GM19463 (cell line): ENCODE measurements at regions not wholly inside any gene's neighbourhood (a gene's known extent, or its start where the extent isn't known, plus 50 kb on each side); places are given as distances from the start of the nearest gene placed in this dataset.

Experiments
- ATAC-seq: cut with Tn5 transposase; IDR thresholded peaks from one replicate; pipeline ENCODE4 v1.9.1; 2021; ENCODE audit warnings: mild to moderate bottlenecking, moderate library complexity; ENCODE audit not compliant: unreplicated experiment

DNA sequence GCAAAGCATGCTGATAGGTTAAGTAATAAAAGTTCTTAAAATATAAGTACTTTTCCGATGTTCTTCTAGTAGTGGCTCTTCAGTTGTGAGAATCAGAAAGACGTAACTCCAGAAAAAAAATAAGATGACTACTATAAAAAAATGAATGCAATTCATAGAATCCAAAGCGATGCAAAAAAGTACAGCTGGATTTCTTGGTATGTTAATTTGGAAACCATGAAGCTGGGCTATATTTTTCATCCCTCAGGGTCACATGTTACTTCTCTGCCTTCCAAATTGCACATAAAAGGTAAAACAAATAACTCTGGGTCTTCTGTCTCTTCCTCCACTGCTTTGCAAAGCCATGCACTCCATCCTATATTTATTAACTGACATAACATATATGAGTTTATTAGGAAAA, 843.9 kb upstream of the DPPA4 start:
- ATAC-seq = no peak

- no peak for ATAC-seq
Measured at GRCh38 chr3:110184536-110184935, 847.2 kb upstream of the DPPA4 start.

- ATAC-seq = no peak
Measured at GRCh38 chr3:110193074-110193473, 855.7 kb upstream of the DPPA4 start.

GRCh38 chr3:110198717-110199587, 861.6 kb upstream of the DPPA4 start:
- no peak for ATAC-seq

DNA sequence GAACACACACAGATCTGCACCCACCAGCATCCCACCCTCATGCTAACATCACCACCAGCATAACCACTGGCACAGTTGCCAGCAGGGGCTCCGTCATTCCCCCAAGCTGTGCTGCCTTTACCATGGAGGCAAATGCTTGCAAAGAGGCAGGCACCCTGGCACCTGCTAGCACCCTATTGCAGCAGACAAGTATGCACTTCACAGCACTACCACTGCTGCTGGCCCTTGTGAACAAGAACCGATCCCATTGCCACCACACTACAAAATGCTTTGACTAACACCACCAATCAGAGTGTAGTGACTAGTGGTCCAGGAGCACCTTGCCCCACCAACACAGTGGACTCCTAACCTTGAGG, 862.2 kb upstream of the DPPA4 start:
- no peak for ATAC-seq

GRCh38 chr3:110210086-110210660, 861.4 kb upstream of the NECTIN3 start:
- no peak for ATAC-seq

GRCh38 chr3:110226645-110227044, 845.0 kb upstream of the NECTIN3 start:
- no peak for ATAC-seq

DNA sequence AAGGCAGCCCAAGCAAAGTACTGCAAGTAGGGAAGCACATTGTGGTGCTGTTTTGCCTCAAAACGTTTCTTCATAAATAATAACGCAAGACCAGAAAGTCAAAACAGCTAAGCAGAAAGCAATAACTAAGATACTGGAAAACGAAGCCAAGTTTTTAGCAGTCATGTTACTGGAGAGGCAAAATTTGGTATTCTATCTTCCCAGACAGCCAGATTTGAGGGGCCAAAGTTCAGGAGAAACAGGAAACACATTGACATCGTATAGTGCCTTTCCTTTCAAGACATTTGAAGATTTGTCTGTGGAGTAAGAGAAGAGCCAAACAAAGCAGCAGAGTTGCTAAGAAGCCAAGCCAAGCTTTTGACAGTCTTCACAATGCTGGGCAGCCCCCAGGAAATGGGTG, 843.6 kb upstream of the NECTIN3 start:
- ATAC-seq = no peak

DNA sequence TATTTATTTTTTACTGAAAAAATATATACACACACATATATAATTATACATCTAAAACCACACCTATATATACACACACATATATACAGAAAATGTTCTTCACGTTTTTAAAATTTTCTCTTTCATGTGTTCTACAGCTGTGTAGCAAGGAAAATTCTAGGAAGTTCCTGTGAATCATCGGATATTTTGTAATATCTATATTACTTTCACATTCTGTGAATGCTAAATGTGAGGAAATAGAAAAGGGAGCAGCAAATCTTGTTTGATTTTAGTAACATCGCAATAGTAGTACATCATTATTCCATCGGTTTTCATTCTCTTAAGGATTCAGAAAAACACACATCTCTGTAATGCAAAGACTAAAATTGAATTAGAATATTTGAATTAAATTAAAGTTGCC, 836.8 kb upstream of the NECTIN3 start:
- ATAC-seq = no peak

GRCh38 chr3:110236976-110237610, 834.5 kb upstream of the NECTIN3 start:
- ATAC-seq = no peak

DNA sequence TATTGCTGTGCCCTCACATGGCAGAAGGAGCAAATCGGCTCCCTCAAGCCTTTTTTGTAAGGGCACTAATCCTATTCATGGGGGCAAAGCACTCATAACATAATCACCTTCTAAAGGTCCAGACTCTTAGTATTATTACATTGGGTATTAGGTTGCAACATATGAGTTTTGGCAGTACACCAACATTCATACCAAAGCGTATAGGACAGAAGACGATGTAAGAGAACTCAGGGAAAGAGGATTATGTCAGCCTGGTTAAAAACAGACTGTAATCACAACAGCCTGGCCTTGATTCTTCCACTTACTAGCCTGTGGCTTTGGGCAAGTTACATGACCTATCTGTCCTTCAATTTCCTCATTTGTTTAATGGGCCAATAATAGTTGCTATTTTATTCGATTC, 828.5 kb upstream of the NECTIN3 start:
- no peak for ATAC-seq

DNA sequence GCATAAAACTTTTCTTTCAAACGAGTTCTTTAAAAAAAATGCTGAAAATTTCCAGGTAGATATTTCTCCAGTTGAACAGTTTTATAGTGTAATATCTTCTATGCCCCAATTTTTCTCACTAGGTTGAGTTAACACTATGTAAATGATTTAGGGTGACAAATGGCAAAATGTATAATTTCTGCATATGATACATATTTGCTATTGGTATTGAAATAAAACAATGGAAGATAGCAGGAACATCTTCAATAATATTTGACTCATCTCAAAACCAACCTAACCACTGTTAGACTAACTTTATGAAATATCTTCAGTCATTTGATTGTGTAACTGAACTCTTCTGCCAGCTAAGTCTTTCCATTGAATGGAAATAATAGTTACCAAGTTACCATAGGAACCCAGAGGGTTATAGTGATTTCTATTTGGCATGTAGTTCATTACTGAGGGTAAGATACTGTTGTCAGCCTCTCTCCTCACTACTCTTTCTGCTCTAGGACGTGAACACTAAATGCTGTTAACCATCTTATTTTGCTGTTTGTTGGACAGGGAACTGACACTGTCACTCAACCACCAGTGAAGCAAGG, 824.7 kb upstream of the NECTIN3 start:
- ATAC-seq = no peak

DNA sequence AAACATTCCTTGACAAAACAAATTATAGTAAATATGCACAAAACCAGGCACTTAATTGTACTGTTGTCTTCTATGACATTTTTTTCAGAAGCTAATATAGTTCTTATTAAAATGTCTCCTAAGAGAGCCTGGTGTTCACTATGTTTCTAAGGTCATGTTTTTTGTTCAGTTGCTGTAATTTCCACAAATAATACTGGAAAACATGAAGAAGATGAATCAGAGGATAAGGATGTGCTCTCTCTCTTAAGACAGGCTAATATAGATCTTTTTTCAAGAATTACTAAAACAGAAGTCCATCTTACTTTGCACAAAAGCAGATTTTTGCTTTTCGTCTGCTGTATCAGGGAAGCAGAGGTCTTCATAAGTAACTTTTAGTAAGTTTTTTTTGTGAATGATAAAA, 823.0 kb upstream of the NECTIN3 start:
- no peak for ATAC-seq

DNA sequence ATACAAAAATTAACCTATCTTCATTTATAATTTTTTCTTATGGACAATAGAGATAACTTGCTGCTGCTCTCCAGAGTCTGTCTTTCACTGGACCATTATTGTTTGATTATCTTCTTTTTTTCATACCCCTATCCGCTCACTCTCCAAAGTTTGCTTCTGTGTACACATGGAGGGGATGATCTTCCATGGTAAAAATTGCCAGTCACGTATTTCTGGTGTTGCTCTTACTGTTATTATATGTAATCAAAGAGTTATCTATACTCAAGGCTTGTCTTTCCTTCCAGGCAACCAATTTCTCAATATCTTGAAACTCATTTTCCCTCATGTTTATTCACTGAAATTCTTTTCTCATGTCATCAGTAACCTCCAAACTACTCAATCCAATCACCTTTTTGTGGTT, 817.8 kb upstream of the NECTIN3 start:
- no peak for ATAC-seq

DNA sequence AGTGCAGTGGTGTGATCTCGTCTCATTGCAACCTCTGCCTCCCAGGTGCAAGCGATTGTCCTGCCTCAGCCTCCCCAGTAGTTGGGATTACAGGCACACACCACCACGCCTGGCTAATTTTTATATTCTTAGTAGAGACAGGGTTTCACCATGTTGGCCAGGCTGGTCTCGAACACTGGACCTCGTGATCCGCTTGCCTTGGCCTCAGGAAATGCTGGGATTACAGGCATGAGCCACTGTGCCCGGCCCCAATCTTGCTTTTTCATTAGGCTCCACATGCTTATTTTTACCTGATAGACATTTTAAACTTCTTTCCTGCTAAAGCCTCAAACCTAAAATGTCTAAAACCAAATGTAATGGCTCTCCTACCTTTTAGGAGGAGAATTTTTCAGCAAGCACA, 817.0 kb upstream of the NECTIN3 start:
- no peak for ATAC-seq

DNA sequence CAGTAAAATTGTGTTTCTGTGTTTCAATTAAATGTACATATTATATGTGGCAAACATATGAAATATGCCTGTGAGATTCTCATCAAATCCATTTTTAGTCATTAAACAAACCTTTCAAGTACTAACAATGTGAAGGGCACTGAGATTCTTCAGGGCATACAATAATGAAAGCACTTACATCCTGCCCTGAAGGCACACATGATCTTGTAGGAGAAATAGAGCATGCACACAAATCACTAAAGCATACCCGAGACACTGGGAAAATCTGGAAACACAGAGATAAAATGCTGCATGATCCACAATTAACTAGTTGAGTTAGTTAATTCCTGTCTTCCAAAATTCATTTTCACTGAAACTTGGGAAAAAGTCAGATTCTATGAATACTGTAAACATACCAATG, 810.5 kb upstream of the NECTIN3 start:
- no peak for ATAC-seq

DNA sequence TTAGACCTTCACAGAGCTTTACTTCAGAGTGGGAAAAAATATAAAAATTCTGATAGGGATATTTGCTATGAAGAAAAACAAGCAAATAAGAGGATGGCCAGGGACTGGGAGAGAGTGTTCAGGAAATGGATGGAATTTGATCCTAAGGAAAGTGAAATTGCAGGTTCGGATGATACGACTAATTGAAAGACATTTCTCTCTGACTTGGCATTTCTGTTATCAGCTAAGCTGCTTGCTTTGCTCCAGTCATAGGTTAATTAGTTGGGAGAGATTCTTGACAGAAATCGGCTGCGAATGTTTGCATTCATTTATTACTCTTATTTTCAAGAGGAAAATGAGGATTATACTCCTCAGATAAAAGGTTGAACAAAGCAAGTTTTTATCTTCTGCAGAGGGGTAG, 808.7 kb upstream of the NECTIN3 start:
- ATAC-seq = no peak

GRCh38 chr3:110265302-110265701, 806.3 kb upstream of the NECTIN3 start:
- no peak for ATAC-seq

DNA sequence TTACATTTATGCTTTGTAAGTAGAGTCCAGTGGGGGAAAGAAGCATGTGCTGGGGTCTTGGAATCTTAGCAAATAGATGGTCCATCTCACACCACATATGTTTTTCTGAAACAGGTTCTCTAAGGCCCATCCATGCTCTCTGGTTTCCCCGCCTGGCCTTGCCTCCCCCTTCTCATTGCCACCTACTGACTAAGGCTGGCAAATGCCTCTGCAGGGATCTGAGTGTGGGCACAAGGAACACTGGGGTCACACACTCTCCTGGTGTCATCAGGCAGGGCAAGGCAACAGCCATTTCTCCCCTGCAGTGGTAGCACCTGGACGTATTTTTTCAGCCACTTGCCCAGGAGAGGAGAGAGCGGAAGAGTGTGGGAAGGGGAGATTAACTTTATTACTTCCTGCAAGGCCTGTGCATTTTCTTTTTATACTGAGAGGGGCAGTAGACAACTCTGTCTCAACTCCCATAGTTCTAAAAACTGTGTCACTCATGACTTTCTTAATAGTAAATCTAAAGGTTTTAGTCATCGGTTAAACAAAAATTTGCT, 804.2 kb upstream of the NECTIN3 start:
- no peak for ATAC-seq

GRCh38 chr3:110272525-110272924, 799.1 kb upstream of the NECTIN3 start:
- no peak for ATAC-seq

DNA sequence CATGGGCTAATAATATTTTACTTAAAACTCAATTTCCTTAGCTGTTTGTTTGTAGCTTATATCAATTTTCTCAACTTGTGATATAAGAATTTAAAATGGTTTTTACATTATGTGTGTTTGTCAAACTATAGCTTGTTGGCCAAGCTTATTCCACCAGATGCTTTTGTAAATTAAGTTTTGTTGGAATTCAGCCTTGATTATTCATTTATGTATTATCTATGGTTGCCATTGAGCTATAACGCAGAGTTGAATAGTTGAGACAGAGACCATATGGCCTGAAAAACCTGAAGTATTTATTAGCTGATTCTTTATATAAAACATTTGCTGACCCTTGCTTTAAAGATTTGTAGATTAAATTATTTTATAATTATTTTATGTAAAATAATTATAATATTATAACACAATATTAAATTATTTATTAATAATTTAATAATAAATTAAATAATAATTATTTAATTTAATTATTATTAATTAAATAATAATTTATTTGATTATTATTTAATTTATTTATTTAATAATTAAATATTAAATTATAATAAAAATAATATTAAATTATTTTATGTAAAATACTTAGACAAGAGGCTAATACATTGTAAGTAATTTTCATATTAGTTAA, 779.6 kb upstream of the NECTIN3 start:
- ATAC-seq = no peak
